HL-60 (cell line): ENCODE measurements at regions not wholly inside any gene's neighbourhood (a gene's known extent, or its start where the extent isn't known, plus 50 kb on each side); places are given as distances from the start of the nearest gene placed in this dataset.

Source experiments
- DNase-seq, 2 experiments: peaks; one replicate each; pipeline ENCODE4 v3.0.0-alpha.2; 2010 to 2020; ENCODE audit warnings: low read depth in 1 of 2, low spot score in 1 of 2
- H3K27ac ChIP-seq: fragments of 250-450 bp; sonication (Bioruptor Pico); replicated peaks from 2 replicates; pipeline ENCODE4 v1.5.1; 2020; ENCODE audit warnings: mild to moderate bottlenecking, moderate library complexity
- H3K27me3 ChIP-seq: fragments of 250-450 bp; sonication (Bioruptor Pico); 2 replicates; pipeline ENCODE4 v1.5.1; 2021; ENCODE audit warnings: mild to moderate bottlenecking, moderate library complexity; ENCODE audit not compliant: insufficient read depth, poor library complexity, severe bottlenecking
- H3K4me3 ChIP-seq: replicated peaks from 2 replicates; pipeline ENCODE4 v1.5.1; 2011; ENCODE audit warnings: mild to moderate bottlenecking, control low read depth, low read length; ENCODE audit not compliant: insufficient read depth
- GABPA ChIP-seq: IDR thresholded peaks from 2 replicates; pipeline ENCODE4 v1.6.1; 2012; ENCODE audit warnings: low read depth
- POLR2AphosphoS5 ChIP-seq: IDR thresholded peaks from 2 replicates; pipeline ENCODE4 v1.6.1; 2012; ENCODE audit warnings: low read depth
- REST ChIP-seq: IDR thresholded peaks from 2 replicates; pipeline ENCODE4 v1.6.1; 2012; ENCODE audit warnings: low read depth; ENCODE audit not compliant: insufficient replicate concordance
- SPI1 ChIP-seq: IDR thresholded peaks from 2 replicates; pipeline ENCODE4 v1.6.1; 2012; ENCODE audit warnings: low read depth, mild to moderate bottlenecking, borderline replicate concordance
- TF ChIP-seq, protein P1 (sequence below): IDR thresholded peaks from one replicate; pipeline ENCODE4 v1.5.1; 2011; ENCODE audit warnings: low read length, control low read depth, inconsistent platforms; ENCODE audit not compliant: insufficient read depth

- H3K27ac ChIP-seq = no peak overlapping the region
- TF ChIP-seq REST (no peak), GABPA (no peak), SPI1 (no peak), POLR2AphosphoS5 (no peak)
- TF ChIP-seq, protein P1, sequence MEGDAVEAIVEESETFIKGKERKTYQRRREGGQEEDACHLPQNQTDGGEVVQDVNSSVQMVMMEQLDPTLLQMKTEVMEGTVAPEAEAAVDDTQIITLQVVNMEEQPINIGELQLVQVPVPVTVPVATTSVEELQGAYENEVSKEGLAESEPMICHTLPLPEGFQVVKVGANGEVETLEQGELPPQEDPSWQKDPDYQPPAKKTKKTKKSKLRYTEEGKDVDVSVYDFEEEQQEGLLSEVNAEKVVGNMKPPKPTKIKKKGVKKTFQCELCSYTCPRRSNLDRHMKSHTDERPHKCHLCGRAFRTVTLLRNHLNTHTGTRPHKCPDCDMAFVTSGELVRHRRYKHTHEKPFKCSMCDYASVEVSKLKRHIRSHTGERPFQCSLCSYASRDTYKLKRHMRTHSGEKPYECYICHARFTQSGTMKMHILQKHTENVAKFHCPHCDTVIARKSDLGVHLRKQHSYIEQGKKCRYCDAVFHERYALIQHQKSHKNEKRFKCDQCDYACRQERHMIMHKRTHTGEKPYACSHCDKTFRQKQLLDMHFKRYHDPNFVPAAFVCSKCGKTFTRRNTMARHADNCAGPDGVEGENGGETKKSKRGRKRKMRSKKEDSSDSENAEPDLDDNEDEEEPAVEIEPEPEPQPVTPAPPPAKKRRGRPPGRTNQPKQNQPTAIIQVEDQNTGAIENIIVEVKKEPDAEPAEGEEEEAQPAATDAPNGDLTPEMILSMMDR = no peak
- H3K27me3 ChIP-seq = no peaks in the 10 kb centered on the region
- no peak for DNase-seq
- no peak overlapping the region for H3K4me3 ChIP-seq
Measured at GRCh38 chr2:37866171-37866934, 58.7 kb upstream of the RMDN2 start.

GRCh38 chr2:37867166-37867565 is 57.9 kb upstream of the RMDN2 start:
- no peaks in the 10 kb centered on the region for H3K27me3 ChIP-seq
- TF ChIP-seq GABPA (no peak), REST (no peak), POLR2AphosphoS5 (no peak), SPI1 (no peak)
- TF ChIP-seq, protein P1 = no peak
- no peak overlapping the region for H3K27ac ChIP-seq
- no peak for DNase-seq
- H3K4me3 ChIP-seq = no peak overlapping the region

DNA sequence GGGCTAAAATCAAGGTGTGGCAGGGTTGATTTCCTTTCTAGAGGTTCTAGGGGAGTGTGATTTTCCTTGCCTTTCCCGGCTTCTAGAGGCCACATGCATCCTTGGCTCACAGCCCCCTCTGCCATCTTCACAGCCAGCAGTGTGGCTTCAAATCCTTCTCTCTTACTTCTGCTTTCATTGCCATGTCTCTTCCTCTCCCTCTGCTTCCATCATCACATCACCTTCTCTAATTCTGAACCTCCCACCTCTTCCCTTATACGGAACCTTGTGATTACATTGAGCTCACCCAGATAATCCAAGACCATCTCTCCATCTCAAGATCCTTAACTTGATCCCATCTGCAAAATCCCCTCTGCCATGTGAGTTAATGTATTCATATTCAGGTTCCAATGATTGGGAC is 56.2 kb upstream of the RMDN2 start:
- Histone ChIP-seq H3K27me3 (no peaks in the 10 kb centered on the region), H3K27ac (no peak overlapping the region), H3K4me3 (no peak overlapping the region)
- TF ChIP-seq SPI1 = no peak
- no peak for TF ChIP-seq REST
- TF ChIP-seq GABPA = no peak
- no peak for TF ChIP-seq POLR2AphosphoS5
- TF ChIP-seq, protein P1 = no peak
- peak in 1 of 2 experiments; percentile 7 for DNase-seq
